A673 (cell line): ENCODE measurements at regions not wholly inside any gene's neighbourhood (a gene's known extent, or its start where the extent isn't known, plus 50 kb on each side); places are given as distances from the start of the nearest gene placed in this dataset.
A peak's percentile ranks its signal among the peaks of the same experiment; 100 is the strongest.

Source experiments
- BruUV-seq: library from RNA; stranded (reverse); fragments of 400-500 nt; replicated peaks from 2 replicates; lab custom pipeline; 2021; lab: Mats Ljungman, UMichigan
- CTCF ChIA-PET: fragments of 300-600 bp; sonication (Branson Sonifier 250); formaldehyde crosslinking; loops from one replicate; lab custom pipeline; 2022; ENCODE audit warnings: antibody characterized with exemption; lab: Charles Lee
- POLR2A ChIA-PET: fragments of 300-600 bp; sonication (Branson Sonifier 250); formaldehyde crosslinking; loops from one replicate; lab custom pipeline; 2022; ENCODE audit warnings: antibody characterized with exemption; ENCODE audit not compliant: low non-redundant PET; lab: Charles Lee
- DNase-seq: peaks from one replicate; pipeline ENCODE4 v3.0.0-alpha.2; 2015; ENCODE audit warnings: low spot score
- H3K27ac ChIP-seq: fragments of 200-600 bp; sonication (generic); 2 replicates; pipeline ENCODE4 v1.5.1; 2016; ENCODE audit warnings: mixed run types, low read depth, mild to moderate bottlenecking, mixed read lengths, antibody characterized with exemption, low read length; ENCODE audit not compliant: poor library complexity, severe bottlenecking
- H3K27me3 ChIP-seq: fragments of 200-600 bp; sonication (generic); replicated peaks from 2 replicates; pipeline ENCODE4 v1.6.1; 2017; ENCODE audit warnings: mixed run types, low read depth, mild to moderate bottlenecking, mixed read lengths, antibody characterized with exemption, low read length; ENCODE audit not compliant: insufficient read depth, poor library complexity
- H3K36me3 ChIP-seq: fragments of 200-600 bp; sonication (generic); 2 replicates; pipeline ENCODE4 v1.6.1; 2016; ENCODE audit warnings: mixed run types, mild to moderate bottlenecking, mixed read lengths, antibody characterized with exemption, low read length; ENCODE audit not compliant: insufficient read depth, poor library complexity, severe bottlenecking
- H3K4me1 ChIP-seq: fragments of 200-600 bp; sonication (generic); 2 replicates; pipeline ENCODE4 v1.6.1; 2017; ENCODE audit warnings: mixed run types, mild to moderate bottlenecking, mixed read lengths, antibody characterized with exemption, low read length; ENCODE audit not compliant: insufficient read depth, poor library complexity, severe bottlenecking
- H3K4me3 ChIP-seq: fragments of 200-600 bp; sonication (generic); 2 replicates; pipeline ENCODE4 v1.5.1; 2016; ENCODE audit warnings: low read depth, mixed run types, mild to moderate bottlenecking, mixed read lengths, low read length; ENCODE audit not compliant: poor library complexity, severe bottlenecking
- H3K9me3 ChIP-seq: fragments of 200-600 bp; sonication (generic); 2 replicates; pipeline ENCODE4 v1.6.1; 2016; ENCODE audit warnings: mixed run types, low read depth, mild to moderate bottlenecking, mixed read lengths, antibody characterized with exemption, low read length; ENCODE audit not compliant: poor library complexity, severe bottlenecking
- CTCF ChIP-seq: fragments of 300-800, 200-600 bp; sonication (generic); conservative IDR thresholded peaks from 2 replicates; pipeline ENCODE4 v1.5.1; 2017; ENCODE audit warnings: low read depth, mild to moderate bottlenecking, antibody characterized with exemption, low read length, moderate library complexity, mixed read lengths
- EZH2 ChIP-seq: fragments of 200-600 bp; sonication (generic); IDR thresholded peaks from 2 replicates; pipeline ENCODE4 v1.6.1; 2017; ENCODE audit warnings: borderline replicate concordance, low read depth, mild to moderate bottlenecking, mixed read lengths, antibody characterized with exemption, low read length; ENCODE audit not compliant: poor library complexity, severe bottlenecking
- intact Hi-C: fragments of 100-400 bp; cut with micrococcal nuclease; formaldehyde crosslinking; loops from one replicate; pipeline ENCODE4 v1.10.0; 2022; ENCODE audit not compliant: unreplicated experiment

GRCh38 chr16:8376430-8376829 lies 213.9 kb downstream of the TMEM114 start:
- Histone ChIP-seq H3K4me1 (no peaks in the 10 kb centered on the region), H3K27me3 (peaks cover 8% of the 10 kb centered on the region), H3K9me3 (no peaks in the 10 kb centered on the region), H3K27ac (no peak overlapping the region), H3K4me3 (no peak overlapping the region), H3K36me3 (no peaks in the 10 kb centered on the region)
- TF ChIP-seq EZH2: no peak
- TF ChIP-seq CTCF: no peak
- ChIA-PET CTCF (no interaction called here), POLR2A (no interaction called here)
- BruUV-seq: no TSS peak
- DNase-seq: no peak
- intact Hi-C loops: no loop called here

DNA sequence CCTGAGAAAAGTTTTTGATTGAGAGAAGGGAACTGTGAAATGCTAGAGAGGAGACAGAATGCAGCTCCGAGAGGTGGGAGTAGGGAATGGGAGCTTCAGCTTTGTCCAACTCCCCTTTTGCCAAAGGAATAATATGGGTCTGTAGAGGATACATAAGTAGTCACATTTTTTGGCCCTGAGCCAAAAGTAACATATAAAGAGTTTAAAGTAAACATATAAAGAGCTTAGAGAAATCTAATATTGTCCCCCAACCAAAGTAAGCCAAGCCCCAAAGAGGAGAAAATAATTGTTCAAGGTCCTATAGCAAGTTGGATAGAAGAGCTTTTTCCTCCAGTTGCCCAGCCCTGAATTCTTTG lies 215.1 kb downstream of the TMEM114 start:
- peak; percentile 8 for DNase-seq
- Histone ChIP-seq H3K9me3 (no peaks in the 10 kb centered on the region), H3K36me3 (no peaks in the 10 kb centered on the region), H3K27me3 (no peaks in the 10 kb centered on the region), H3K4me3 (no peak overlapping the region), H3K4me1 (no peaks in the 10 kb centered on the region), H3K27ac (no peak overlapping the region)
- ChIA-PET CTCF (no interaction called here), POLR2A (no interaction called here)
- intact Hi-C loops: no loop called here
- no TSS peak for BruUV-seq
- TF ChIP-seq CTCF: no peak
- no peak for TF ChIP-seq EZH2

GRCh38 chr16:8374586-8375231 lies 215.6 kb downstream of the TMEM114 start:
- H3K4me3 ChIP-seq: no peak overlapping the region
- POLR2A ChIA-PET: no interaction called here
- no peaks in the 10 kb centered on the region for H3K36me3 ChIP-seq
- no peak overlapping the region for H3K27ac ChIP-seq
- no TSS peak for BruUV-seq
- TF ChIP-seq EZH2 (no peak), CTCF (no peak)
- intact Hi-C loops: no loop called here
- CTCF ChIA-PET: no interaction called here
- H3K4me1 ChIP-seq: no peaks in the 10 kb centered on the region
- no peaks in the 10 kb centered on the region for H3K9me3 ChIP-seq
- no peaks in the 10 kb centered on the region for H3K27me3 ChIP-seq
- DNase-seq: no peak
